HEK293 (cell line): ENCODE measurements at regions not wholly inside any gene's neighbourhood (a gene's known extent, or its start where the extent isn't known, plus 50 kb on each side); places are given as distances from the start of the nearest gene placed in this dataset.

ENCODE experiments used
- TRIM28 ChIP-seq: IDR thresholded peaks from 2 replicates; pipeline ENCODE4 v1.6.1; 2011; ENCODE audit warnings: low read length, control low read depth, borderline replicate concordance
- ZNF19 ChIP-seq: fragments of 450-650 bp; formaldehyde crosslinking; IDR thresholded peaks from 2 replicates; pipeline ENCODE4; 2016; ENCODE audit warnings: missing biosample characterization, missing genetic modification characterization, low read depth
- ZNF324 ChIP-seq: fragments of 450-650 bp; formaldehyde crosslinking; IDR thresholded peaks from 2 replicates; pipeline ENCODE4 v1.5.1; 2016; ENCODE audit warnings: missing biosample characterization, missing genetic modification characterization
- ZNF561 ChIP-seq: fragments of 450-650 bp; IDR thresholded peaks from 2 replicates; pipeline ENCODE4 v1.5.1; 2018; ENCODE audit warnings: missing biosample characterization, missing genetic modification characterization, borderline replicate concordance
- ZNF776 ChIP-seq: fragments of 450-650 bp; formaldehyde crosslinking; IDR thresholded peaks from 2 replicates; pipeline ENCODE4 v1.5.0; 2017; ENCODE audit warnings: missing biosample characterization, missing genetic modification characterization, borderline replicate concordance
- TF ChIP-seq, protein P1 (sequence below): fragments of 450-650 bp; formaldehyde crosslinking; IDR thresholded peaks from 2 replicates; pipeline ENCODE4 v1.5.1; 2016; ENCODE audit warnings: missing biosample characterization, missing genetic modification characterization
- TF ChIP-seq, protein P2 (sequence below): fragments of 450-650 bp; formaldehyde crosslinking; IDR thresholded peaks from 2 replicates; pipeline ENCODE4 v1.5.1; 2016; ENCODE audit warnings: missing biosample characterization, missing genetic modification characterization
- TF ChIP-seq, protein P3 (sequence below): fragments of 450-650 bp; formaldehyde crosslinking; IDR thresholded peaks from 2 replicates; pipeline ENCODE4 v1.5.1; 2016; ENCODE audit warnings: missing biosample characterization, missing genetic modification characterization

- TF ChIP-seq, protein P1, sequence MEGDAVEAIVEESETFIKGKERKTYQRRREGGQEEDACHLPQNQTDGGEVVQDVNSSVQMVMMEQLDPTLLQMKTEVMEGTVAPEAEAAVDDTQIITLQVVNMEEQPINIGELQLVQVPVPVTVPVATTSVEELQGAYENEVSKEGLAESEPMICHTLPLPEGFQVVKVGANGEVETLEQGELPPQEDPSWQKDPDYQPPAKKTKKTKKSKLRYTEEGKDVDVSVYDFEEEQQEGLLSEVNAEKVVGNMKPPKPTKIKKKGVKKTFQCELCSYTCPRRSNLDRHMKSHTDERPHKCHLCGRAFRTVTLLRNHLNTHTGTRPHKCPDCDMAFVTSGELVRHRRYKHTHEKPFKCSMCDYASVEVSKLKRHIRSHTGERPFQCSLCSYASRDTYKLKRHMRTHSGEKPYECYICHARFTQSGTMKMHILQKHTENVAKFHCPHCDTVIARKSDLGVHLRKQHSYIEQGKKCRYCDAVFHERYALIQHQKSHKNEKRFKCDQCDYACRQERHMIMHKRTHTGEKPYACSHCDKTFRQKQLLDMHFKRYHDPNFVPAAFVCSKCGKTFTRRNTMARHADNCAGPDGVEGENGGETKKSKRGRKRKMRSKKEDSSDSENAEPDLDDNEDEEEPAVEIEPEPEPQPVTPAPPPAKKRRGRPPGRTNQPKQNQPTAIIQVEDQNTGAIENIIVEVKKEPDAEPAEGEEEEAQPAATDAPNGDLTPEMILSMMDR (tag by site-specific recombination), result no peak
- TF ChIP-seq ZNF776, result no peak
- TF ChIP-seq, protein P2, sequence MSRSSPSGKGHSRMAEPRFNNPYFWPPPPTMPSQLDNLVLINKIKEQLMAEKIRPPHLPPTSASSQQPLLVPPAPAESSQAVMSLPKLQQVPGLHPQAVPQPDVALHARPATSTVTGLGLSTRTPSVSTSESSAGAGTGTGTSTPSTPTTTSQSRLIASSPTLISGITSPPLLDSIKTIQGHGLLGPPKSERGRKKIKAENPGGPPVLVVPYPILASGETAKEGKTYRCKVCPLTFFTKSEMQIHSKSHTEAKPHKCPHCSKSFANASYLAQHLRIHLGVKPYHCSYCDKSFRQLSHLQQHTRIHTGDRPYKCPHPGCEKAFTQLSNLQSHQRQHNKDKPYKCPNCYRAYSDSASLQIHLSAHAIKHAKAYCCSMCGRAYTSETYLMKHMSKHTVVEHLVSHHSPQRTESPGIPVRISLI (tag by site-specific recombination), result no peak
- TF ChIP-seq, protein P3, sequence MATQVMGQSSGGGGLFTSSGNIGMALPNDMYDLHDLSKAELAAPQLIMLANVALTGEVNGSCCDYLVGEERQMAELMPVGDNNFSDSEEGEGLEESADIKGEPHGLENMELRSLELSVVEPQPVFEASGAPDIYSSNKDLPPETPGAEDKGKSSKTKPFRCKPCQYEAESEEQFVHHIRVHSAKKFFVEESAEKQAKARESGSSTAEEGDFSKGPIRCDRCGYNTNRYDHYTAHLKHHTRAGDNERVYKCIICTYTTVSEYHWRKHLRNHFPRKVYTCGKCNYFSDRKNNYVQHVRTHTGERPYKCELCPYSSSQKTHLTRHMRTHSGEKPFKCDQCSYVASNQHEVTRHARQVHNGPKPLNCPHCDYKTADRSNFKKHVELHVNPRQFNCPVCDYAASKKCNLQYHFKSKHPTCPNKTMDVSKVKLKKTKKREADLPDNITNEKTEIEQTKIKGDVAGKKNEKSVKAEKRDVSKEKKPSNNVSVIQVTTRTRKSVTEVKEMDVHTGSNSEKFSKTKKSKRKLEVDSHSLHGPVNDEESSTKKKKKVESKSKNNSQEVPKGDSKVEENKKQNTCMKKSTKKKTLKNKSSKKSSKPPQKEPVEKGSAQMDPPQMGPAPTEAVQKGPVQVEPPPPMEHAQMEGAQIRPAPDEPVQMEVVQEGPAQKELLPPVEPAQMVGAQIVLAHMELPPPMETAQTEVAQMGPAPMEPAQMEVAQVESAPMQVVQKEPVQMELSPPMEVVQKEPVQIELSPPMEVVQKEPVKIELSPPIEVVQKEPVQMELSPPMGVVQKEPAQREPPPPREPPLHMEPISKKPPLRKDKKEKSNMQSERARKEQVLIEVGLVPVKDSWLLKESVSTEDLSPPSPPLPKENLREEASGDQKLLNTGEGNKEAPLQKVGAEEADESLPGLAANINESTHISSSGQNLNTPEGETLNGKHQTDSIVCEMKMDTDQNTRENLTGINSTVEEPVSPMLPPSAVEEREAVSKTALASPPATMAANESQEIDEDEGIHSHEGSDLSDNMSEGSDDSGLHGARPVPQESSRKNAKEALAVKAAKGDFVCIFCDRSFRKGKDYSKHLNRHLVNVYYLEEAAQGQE (tag by site-specific recombination), result no peak
- no peak for TF ChIP-seq TRIM28
- TF ChIP-seq ZNF19, result no peak
- TF ChIP-seq ZNF324 (tag by site-specific recombination), result no peak
- TF ChIP-seq ZNF561 (tag by site-specific recombination), result no peak
Measured at GRCh38 chr9:99287641-99288040, 65.6 kb downstream of the SEC61B start.
